ENCODE measurements at regions not wholly inside any gene's neighbourhood (a gene's known extent, or its start where the extent isn't known, plus 50 kb on each side); places are given as distances from the start of the nearest gene placed in this dataset.

GRCh38 chr3:8189051-8189450, 312.6 kb upstream of the LMCD1 start:
- H3K27me3 ChIP-seq (replicated peaks; ENCODE audit: control insufficient read depth, insufficient read depth, low read length), result no peaks in the 10 kb centered on the region

GRCh38 chr3:8191406-8191805, 310.2 kb upstream of the LMCD1 start:
- TF ChIP-seq CTCF (IDR thresholded peaks at IDR 0.05; ENCODE audit: insufficient read depth, low read length, poor library complexity, severe bottlenecking), result no peak
- Histone ChIP-seq H3K36me3 (ENCODE audit: control insufficient read depth, insufficient read depth, low read length) (no peaks in the 10 kb centered on the region), H3K4me3 (replicated peaks; ENCODE audit: low read depth, low read length) (no peak overlapping the region), H3K27me3 (replicated peaks; ENCODE audit: control insufficient read depth, insufficient read depth, low read length) (no peaks in the 10 kb centered on the region)
- DNase-seq (ENCODE audit: extremely low read depth, insufficient read length), result no peak

More at GRCh38 chr3:8189051-8189450, 312.6 kb upstream of the LMCD1 start:
- no peak for TF ChIP-seq CTCF (IDR thresholded peaks at IDR 0.05; ENCODE audit: insufficient read depth, low read length, poor library complexity, severe bottlenecking)
- Histone ChIP-seq H3K4me3 (replicated peaks; ENCODE audit: low read depth, low read length) (no peak overlapping the region), H3K36me3 (ENCODE audit: control insufficient read depth, insufficient read depth, low read length) (no peaks in the 10 kb centered on the region)
- no peak for DNase-seq (ENCODE audit: extremely low read depth, insufficient read length)

GRCh38 chr3:8197384-8197783, 304.2 kb upstream of the LMCD1 start:
- Histone ChIP-seq H3K36me3 (ENCODE audit: control insufficient read depth, insufficient read depth, low read length) (no peaks in the 10 kb centered on the region), H3K27me3 (replicated peaks; ENCODE audit: control insufficient read depth, insufficient read depth, low read length) (no peaks in the 10 kb centered on the region), H3K4me3 (replicated peaks; ENCODE audit: low read depth, low read length) (no peak overlapping the region)
- TF ChIP-seq CTCF (IDR thresholded peaks at IDR 0.05; ENCODE audit: insufficient read depth, low read length, poor library complexity, severe bottlenecking), result no peak
- DNase-seq (ENCODE audit: extremely low read depth, insufficient read length), result no peak

DNA sequence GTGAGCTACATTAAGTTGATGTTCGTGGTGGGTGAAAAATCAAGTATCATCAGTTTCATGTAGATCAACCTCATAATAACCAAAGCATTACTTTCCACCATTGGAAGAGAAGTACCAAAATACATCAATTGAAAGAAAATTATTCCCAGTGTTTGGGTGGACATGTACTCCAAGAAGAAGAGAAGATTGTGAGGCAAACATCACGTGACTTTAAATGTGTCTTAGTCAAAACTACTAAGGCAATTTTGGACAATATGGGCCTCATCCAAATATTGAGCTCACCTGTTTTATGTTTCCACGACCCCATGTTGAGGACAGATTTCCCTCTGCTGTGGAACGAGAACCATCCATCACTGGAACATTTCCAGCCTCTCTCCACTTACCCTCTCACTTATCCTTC, 303.0 kb upstream of the LMCD1 start:
- Histone ChIP-seq H3K4me3 (replicated peaks; ENCODE audit: low read depth, low read length) (no peak overlapping the region), H3K27me3 (replicated peaks; ENCODE audit: control insufficient read depth, insufficient read depth, low read length) (no peaks in the 10 kb centered on the region), H3K36me3 (ENCODE audit: control insufficient read depth, insufficient read depth, low read length) (no peaks in the 10 kb centered on the region)
- TF ChIP-seq CTCF (IDR thresholded peaks at IDR 0.05; ENCODE audit: insufficient read depth, low read length, poor library complexity, severe bottlenecking), result no peak
- no peak for DNase-seq (ENCODE audit: extremely low read depth, insufficient read length)

GRCh38 chr3:8200996-8201395, 300.6 kb upstream of the LMCD1 start:
- Histone ChIP-seq H3K36me3 (ENCODE audit: control insufficient read depth, insufficient read depth, low read length) (no peaks in the 10 kb centered on the region), H3K4me3 (replicated peaks; ENCODE audit: low read depth, low read length) (no peak overlapping the region), H3K27me3 (replicated peaks; ENCODE audit: control insufficient read depth, insufficient read depth, low read length) (no peaks in the 10 kb centered on the region)
- DNase-seq (ENCODE audit: extremely low read depth, insufficient read length), result no peak
- TF ChIP-seq CTCF (IDR thresholded peaks at IDR 0.05; ENCODE audit: insufficient read depth, low read length, poor library complexity, severe bottlenecking), result no peak

DNA sequence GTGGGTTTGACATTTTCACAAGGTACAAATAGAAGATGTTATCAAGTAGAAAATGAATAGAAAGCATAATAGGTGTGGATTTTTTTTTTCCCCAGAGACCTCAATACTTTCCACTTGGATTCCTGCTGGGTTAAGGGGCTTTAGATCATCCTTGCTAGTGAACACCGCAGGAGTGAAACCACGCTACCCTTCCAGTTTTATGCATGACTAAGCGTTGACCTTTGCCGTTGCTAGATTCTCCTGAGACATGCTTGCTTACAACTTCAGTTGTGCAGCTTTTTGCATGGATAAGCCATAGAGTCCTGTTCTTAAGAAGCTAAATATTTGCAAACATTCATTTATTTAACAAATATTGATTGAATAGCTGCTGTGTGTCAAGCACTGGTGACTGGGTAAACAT, 299.7 kb upstream of the LMCD1 start:
- Histone ChIP-seq H3K27me3 (replicated peaks; ENCODE audit: control insufficient read depth, insufficient read depth, low read length) (no peaks in the 10 kb centered on the region), H3K4me3 (replicated peaks; ENCODE audit: low read depth, low read length) (no peak overlapping the region), H3K36me3 (ENCODE audit: control insufficient read depth, insufficient read depth, low read length) (no peaks in the 10 kb centered on the region)
- TF ChIP-seq CTCF (IDR thresholded peaks at IDR 0.05; ENCODE audit: insufficient read depth, low read length, poor library complexity, severe bottlenecking), result no peak
- no peak for DNase-seq (ENCODE audit: extremely low read depth, insufficient read length)
